Naive B cell (primary cell): ENCODE measurements at regions not wholly inside any gene's neighbourhood (a gene's known extent, or its start where the extent isn't known, plus 50 kb on each side); places are given as distances from the start of the nearest gene placed in this dataset.
A peak's percentile ranks its signal among the peaks of the same experiment; 100 is the strongest.

Experiments
- ATAC-seq, 2 donors: fragments of 150-1000 bp; cut with Tn5 transposase; 2 replicates each; pipeline ENCODE4 v1.10.0; 2021; ENCODE audit warnings: low read depth in 2 of 2, mild to moderate bottlenecking in 2 of 2, moderate library complexity in 2 of 2
- DNase-seq: peaks from one replicate; pipeline ENCODE4 v3.0.0; 2022
- H3K27ac Mint-ChIP-seq, 6 donors: one replicate each; pipeline ENCODE4 v1.8.0; 2020 to 2022; ENCODE audit warnings: mild to moderate bottlenecking in 6 of 6, mixed read lengths in 6 of 6, moderate library complexity in 5 of 6, inconsistent platforms in 2 of 6
- H3K27me3 Mint-ChIP-seq, 3 donors: one replicate each; pipeline ENCODE4 v1.8.0; 2021 to 2022; ENCODE audit warnings: mixed read lengths in 3 of 3, mild to moderate bottlenecking in 1 of 3
- H3K36me3 Mint-ChIP-seq, 2 donors: one replicate each; pipeline ENCODE4 v1.8.0; 2020 to 2022; ENCODE audit warnings: mixed read lengths in 2 of 2, inconsistent platforms in 1 of 2, mild to moderate bottlenecking in 1 of 2
- H3K4me1 Mint-ChIP-seq, 3 donors: one replicate each; pipeline ENCODE4 v1.8.0; 2020 to 2022; ENCODE audit warnings: mixed read lengths in 3 of 3, inconsistent platforms in 1 of 3, mild to moderate bottlenecking in 1 of 3, moderate library complexity in 1 of 3
- H3K4me3 Mint-ChIP-seq, 8 donors: one replicate each; pipeline ENCODE4 v1.8.0; 2020 to 2022; ENCODE audit warnings: mild to moderate bottlenecking in 8 of 8, mixed read lengths in 8 of 8, moderate library complexity in 8 of 8, inconsistent platforms in 2 of 8
- H3K9me3 Mint-ChIP-seq, 7 donors: one replicate each; pipeline ENCODE4 v1.8.0; 2020 to 2022; ENCODE audit warnings: mixed read lengths in 7 of 7, mild to moderate bottlenecking in 5 of 7, inconsistent platforms in 2 of 7, moderate library complexity in 1 of 7

- DNase-seq (no peak), ATAC-seq (no peak)
- no peaks in the 10 kb centered on the region for H3K36me3 Mint-ChIP-seq
- no peak overlapping the region for H3K27ac Mint-ChIP-seq
- H3K9me3 Mint-ChIP-seq, result peaks cover 0 to 2% (median 0%) of the 10 kb centered on the region in 7 donors
- no peaks in the 10 kb centered on the region for H3K27me3 Mint-ChIP-seq
- no peak overlapping the region for H3K4me3 Mint-ChIP-seq
- H3K4me1 Mint-ChIP-seq, result peaks cover 4 to 6% (median 6%) of the 10 kb centered on the region in 3 donors
Measured at GRCh38 chr2:145609951-145610350, 1090.0 kb upstream of the ZEB2 start.

DNA sequence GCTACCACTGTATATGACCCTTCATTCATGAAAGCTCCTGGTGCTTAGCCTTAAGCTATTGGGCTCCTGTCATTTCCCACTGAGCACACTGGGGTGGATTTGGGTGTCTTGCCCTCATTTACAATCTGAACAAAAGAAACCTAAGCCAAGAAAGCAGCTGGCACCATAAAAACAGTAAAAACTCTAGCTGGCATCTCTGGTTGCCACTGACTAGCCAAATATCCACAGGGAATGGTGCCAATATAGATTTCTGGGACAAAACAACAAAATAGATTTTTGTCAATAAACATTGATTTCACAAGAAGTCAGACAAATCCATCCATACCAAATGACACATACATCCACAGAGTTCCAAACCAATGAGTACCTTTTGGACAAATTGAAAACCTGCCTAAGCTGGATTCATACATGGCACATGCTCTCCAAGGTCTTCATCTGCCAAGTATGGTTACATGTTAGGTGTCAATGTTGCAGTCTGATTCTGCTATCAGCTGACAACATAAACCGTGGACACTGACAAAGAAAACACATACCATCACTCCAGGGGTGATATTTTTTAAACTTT is 1081.5 kb upstream of the ZEB2 start:
- Mint-ChIP-seq H3K27ac (no peak overlapping the region), H3K9me3 (peaks cover 0 to 5% (median 0%) of the 10 kb centered on the region in 7 donors), H3K27me3 (no peaks in the 10 kb centered on the region), H3K4me3 (no peak overlapping the region), H3K36me3 (no peaks in the 10 kb centered on the region), H3K4me1 (peaks cover 9 to 19% (median 10%) of the 10 kb centered on the region in 3 donors)
- ATAC-seq (no peak), DNase-seq (no peak)

DNA sequence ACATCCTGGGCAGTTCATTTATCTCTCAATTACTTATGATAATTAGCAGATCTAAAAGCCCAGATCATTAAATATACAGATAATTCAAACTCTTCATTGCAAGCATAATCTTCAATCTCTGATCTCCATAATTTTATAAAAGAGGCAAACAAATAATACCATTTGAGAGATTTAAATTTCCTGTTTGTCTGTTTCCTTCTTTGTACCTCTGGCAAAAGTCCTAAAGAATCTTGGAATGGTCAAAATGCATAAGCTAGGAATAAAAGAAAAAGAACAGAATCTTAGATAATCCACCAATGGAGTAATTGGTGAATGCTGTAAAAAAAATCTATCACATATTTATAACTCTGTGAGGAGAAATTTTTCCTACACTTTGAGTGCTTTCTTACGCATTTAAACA is 1080.9 kb upstream of the ZEB2 start:
- Mint-ChIP-seq H3K4me3 (no peak overlapping the region), H3K36me3 (no peaks in the 10 kb centered on the region), H3K4me1 (peaks cover 9 to 19% (median 14%) of the 10 kb centered on the region in 3 donors), H3K27ac (peak overlapping the region in 1 of 6 donors; percentile 69), H3K9me3 (peaks cover 0 to 5% (median 0%) of the 10 kb centered on the region in 7 donors), H3K27me3 (no peaks in the 10 kb centered on the region)
- ATAC-seq, result no peak
- DNase-seq, result no peak

GRCh38 chr2:145599756-145600155 is 1079.8 kb upstream of the ZEB2 start:
- no peaks in the 10 kb centered on the region for H3K36me3 Mint-ChIP-seq
- ATAC-seq, result no peak
- no peak overlapping the region for H3K4me3 Mint-ChIP-seq
- no peak for DNase-seq
- peak overlapping the region in 1 of 6 donors; percentile 4 for H3K27ac Mint-ChIP-seq
- no peaks in the 10 kb centered on the region for H3K27me3 Mint-ChIP-seq
- peaks cover 9 to 20% (median 19%) of the 10 kb centered on the region in 3 donors for H3K4me1 Mint-ChIP-seq
- peaks cover 0 to 5% (median 0%) of the 10 kb centered on the region in 7 donors for H3K9me3 Mint-ChIP-seq

DNA sequence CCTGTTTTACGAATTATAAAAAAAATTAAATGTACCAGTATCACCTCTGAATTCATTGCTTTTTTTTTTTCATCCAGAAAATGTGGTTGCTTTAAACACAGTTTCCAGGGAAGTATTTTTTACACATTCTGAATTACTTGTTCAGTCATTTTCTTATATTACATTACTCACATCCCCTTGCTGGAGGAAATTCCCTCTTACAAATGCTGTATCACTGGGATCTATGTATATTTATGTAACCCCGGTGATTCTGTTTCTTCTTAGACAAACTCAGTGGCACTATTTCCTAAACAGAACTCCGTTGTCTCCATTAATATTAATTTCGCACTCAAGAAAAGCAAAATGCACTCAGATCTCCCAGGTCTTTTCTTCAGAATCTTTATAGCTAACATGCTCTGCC is 1078.5 kb upstream of the ZEB2 start:
- no peaks in the 10 kb centered on the region for H3K9me3 Mint-ChIP-seq
- ATAC-seq, result no peak

GRCh38 chr2:145597809-145598208 is 1077.9 kb upstream of the ZEB2 start:
- H3K36me3 Mint-ChIP-seq, result no peaks in the 10 kb centered on the region
- DNase-seq, result no peak
- ATAC-seq, result no peak
- peaks cover 12 to 27% (median 22%) of the 10 kb centered on the region in 3 donors for H3K4me1 Mint-ChIP-seq
- H3K27me3 Mint-ChIP-seq, result no peaks in the 10 kb centered on the region
- H3K4me3 Mint-ChIP-seq, result no peak overlapping the region
- no peak overlapping the region for H3K27ac Mint-ChIP-seq
- H3K9me3 Mint-ChIP-seq, result no peaks in the 10 kb centered on the region

More for the DNA sequence above, 1078.5 kb upstream of the ZEB2 start:
- no peak for DNase-seq
- no peak overlapping the region for H3K4me3 Mint-ChIP-seq
- peaks cover 10 to 21% (median 16%) of the 10 kb centered on the region in 3 donors for H3K4me1 Mint-ChIP-seq
- H3K36me3 Mint-ChIP-seq, result no peaks in the 10 kb centered on the region
- no peak overlapping the region for H3K27ac Mint-ChIP-seq
- no peaks in the 10 kb centered on the region for H3K27me3 Mint-ChIP-seq

DNA sequence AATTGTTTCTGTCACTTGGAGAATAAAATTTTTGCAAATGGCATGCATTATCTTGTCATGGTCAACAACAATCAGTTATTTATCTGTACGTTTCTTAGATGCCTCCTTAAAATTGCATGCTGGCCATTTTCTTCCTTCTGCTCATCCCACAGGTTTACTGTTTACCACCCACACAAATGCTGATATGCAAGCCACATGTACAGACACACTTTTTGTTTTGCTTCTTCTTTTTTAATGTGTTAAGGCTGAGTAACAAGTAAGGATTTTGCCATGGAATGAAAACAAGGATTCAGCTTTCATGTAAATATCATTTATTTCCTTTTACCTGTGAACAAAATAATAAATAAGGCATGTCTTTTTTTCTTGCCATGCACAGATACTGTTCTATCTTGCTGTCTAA is 1077.1 kb upstream of the ZEB2 start:
- Mint-ChIP-seq H3K27ac (peak overlapping the region in 1 of 6 donors; percentile 77), H3K9me3 (no peaks in the 10 kb centered on the region), H3K36me3 (no peaks in the 10 kb centered on the region), H3K4me1 (peaks cover 18 to 35% (median 29%) of the 10 kb centered on the region in 3 donors), H3K27me3 (no peaks in the 10 kb centered on the region), H3K4me3 (no peak overlapping the region)
- no peak for DNase-seq
- no peak for ATAC-seq

DNA sequence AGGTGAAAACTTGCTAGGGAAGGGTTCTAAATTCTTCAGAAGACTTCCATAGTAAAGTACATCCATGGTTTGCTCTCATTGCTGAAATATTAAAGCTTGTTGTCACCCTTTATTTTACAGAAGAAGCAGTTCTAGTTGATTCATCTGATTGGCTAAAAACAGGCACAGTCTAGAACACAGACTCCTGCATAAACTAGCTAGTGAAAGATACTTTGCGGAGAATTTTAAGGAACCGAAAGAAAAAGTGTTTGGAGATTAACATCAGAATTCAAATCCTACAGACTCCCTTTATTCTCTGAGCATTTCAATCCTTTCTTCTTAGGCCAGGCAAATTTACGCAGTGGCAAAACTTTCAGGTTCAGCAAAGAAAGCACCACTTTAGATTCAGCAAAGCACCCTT is 1076.5 kb upstream of the ZEB2 start:
- Mint-ChIP-seq H3K4me3 (no peak overlapping the region), H3K9me3 (no peaks in the 10 kb centered on the region), H3K4me1 (peaks cover 22 to 41% (median 33%) of the 10 kb centered on the region in 3 donors), H3K36me3 (no peaks in the 10 kb centered on the region), H3K27me3 (no peaks in the 10 kb centered on the region), H3K27ac (no peak overlapping the region)
- no peak for DNase-seq
- ATAC-seq, result peak in 1 of 2 donors; percentile 34

DNA sequence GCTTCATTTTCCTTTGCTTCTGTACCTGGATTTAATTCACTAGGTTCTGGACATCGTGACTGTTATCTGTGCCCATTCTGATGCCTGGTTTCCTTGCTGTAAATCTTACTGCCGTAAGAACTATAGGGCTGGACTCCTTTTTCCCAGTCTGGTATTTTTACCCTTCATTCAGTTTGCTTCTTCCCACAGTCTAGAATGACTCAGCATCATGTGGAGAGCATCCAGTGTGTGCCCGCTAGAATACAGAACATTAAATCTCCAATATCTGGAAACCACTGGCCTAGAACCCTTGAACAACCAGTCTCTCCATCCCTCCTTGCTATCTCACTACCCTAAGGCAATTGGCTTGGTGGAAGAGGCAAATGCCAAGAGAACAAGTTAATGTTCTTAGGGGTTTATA is 1075.4 kb upstream of the ZEB2 start:
- no peaks in the 10 kb centered on the region for H3K36me3 Mint-ChIP-seq
- no peaks in the 10 kb centered on the region for H3K9me3 Mint-ChIP-seq
- peaks cover 28 to 52% (median 42%) of the 10 kb centered on the region in 3 donors for H3K4me1 Mint-ChIP-seq
- ATAC-seq (no peak), DNase-seq (no peak)
- peak overlapping the region in 1 of 6 donors; percentile 1 for H3K27ac Mint-ChIP-seq
- no peak overlapping the region for H3K4me3 Mint-ChIP-seq
- no peaks in the 10 kb centered on the region for H3K27me3 Mint-ChIP-seq

DNA sequence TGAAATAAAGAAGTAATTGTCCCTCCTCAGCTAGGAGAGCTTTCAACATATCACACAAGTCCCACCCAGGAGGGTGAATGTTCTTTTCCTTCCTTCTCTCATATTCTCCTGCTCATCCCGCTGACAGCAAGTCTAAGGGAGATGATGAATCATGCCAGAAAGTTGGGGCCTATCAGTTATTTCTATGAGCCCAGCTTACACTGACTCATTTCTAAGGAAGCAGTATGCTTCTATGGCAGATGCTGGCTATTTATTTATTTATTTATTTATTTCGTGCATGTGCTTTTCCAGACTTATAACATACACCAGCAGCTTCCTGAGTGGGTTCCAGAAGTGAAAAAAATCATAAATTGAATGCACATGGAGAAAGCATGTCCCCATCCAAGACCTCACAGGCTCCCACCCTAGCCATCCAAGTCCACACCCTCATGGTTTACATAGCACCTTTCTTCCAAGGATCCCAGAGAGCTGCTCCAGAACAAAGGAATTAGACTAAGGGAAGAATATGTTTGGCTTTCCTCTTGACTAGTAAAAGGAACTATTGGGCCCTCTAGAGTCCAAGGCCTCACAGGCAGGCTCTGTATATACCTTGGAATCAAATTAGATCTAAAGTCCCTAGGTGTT is 1074.2 kb upstream of the ZEB2 start:
- Mint-ChIP-seq H3K4me3 (peak overlapping the region in 4 of 8 donors; percentile 0 to 79 (median 28)), H3K9me3 (no peaks in the 10 kb centered on the region), H3K4me1 (peaks cover 28 to 49% (median 42%) of the 10 kb centered on the region in 3 donors), H3K36me3 (no peaks in the 10 kb centered on the region), H3K27me3 (no peaks in the 10 kb centered on the region), H3K27ac (peak overlapping the region in 4 of 6 donors; percentile 1 to 63 (median 29))
- ATAC-seq (no peak), DNase-seq (no peak)

DNA sequence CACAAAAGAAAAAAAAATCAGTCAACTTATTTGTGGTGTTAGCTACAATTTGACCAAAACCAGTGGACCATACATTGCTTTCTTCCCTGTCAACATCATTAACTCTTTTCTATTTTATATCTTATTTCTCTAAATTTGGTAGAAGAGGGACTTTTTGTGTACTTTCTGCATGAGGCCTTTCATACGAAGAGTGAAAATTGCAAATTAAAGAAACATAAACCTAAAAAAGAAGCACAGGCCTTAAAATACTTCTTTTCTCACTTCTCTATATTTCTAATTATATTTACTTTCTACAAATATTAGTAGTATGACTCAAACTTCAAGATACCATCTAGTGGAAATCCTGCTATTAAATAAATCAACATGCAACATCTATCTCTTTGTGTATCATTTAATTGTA is 1073.4 kb upstream of the ZEB2 start:
- H3K4me3 Mint-ChIP-seq, result peak overlapping the region in 5 of 8 donors; percentile 11 to 55 (median 40)

DNA sequence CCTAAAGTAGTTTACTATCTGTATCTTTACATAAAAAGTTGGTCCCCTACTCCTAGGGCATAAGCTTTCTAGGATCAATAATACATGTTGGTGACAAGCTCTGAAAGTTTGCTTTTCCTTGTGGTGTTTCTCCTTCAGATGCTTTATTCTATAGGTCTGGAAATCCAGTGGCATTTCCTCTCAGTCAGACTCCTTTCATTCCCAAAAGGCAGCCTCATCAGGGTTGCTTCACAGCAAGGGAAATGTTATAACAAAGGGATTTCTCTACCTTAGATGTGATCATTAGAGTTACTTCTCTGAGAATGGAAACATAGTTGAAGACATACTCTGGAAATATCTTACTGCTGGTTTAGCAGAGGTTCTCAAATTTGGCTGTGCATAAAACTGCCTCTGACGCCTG is 1072.4 kb upstream of the ZEB2 start:
- H3K9me3 Mint-ChIP-seq, result no peaks in the 10 kb centered on the region
- peaks cover 28 to 49% (median 42%) of the 10 kb centered on the region in 3 donors for H3K4me1 Mint-ChIP-seq
- no peaks in the 10 kb centered on the region for H3K27me3 Mint-ChIP-seq
- DNase-seq (no peak), ATAC-seq (no peak)
- H3K4me3 Mint-ChIP-seq, result peak overlapping the region in 3 of 8 donors; percentile 5 to 47 (median 11)
- peak overlapping the region in 4 of 6 donors; percentile 10 to 93 (median 22) for H3K27ac Mint-ChIP-seq
- no peaks in the 10 kb centered on the region for H3K36me3 Mint-ChIP-seq

More for the DNA sequence above, 1073.4 kb upstream of the ZEB2 start:
- no peaks in the 10 kb centered on the region for H3K36me3 Mint-ChIP-seq
- DNase-seq (no peak), ATAC-seq (peak; percentile 33 to 41)
- no peaks in the 10 kb centered on the region for H3K9me3 Mint-ChIP-seq
- no peaks in the 10 kb centered on the region for H3K27me3 Mint-ChIP-seq
- H3K4me1 Mint-ChIP-seq, result peaks cover 28 to 49% (median 42%) of the 10 kb centered on the region in 3 donors
- H3K27ac Mint-ChIP-seq, result peak overlapping the region; percentile 7 to 93 (median 48)

- DNase-seq (no peak), ATAC-seq (peak in 1 of 2 donors; percentile 78)
- Mint-ChIP-seq H3K9me3 (no peaks in the 10 kb centered on the region), H3K4me1 (peaks cover 24 to 44% (median 42%) of the 10 kb centered on the region in 3 donors), H3K4me3 (peak overlapping the region in 4 of 8 donors; percentile 12 to 30 (median 19)), H3K36me3 (no peaks in the 10 kb centered on the region), H3K27ac (no peak overlapping the region), H3K27me3 (no peaks in the 10 kb centered on the region)
Measured at GRCh38 chr2:145591109-145591809, 1071.3 kb upstream of the ZEB2 start.

DNA sequence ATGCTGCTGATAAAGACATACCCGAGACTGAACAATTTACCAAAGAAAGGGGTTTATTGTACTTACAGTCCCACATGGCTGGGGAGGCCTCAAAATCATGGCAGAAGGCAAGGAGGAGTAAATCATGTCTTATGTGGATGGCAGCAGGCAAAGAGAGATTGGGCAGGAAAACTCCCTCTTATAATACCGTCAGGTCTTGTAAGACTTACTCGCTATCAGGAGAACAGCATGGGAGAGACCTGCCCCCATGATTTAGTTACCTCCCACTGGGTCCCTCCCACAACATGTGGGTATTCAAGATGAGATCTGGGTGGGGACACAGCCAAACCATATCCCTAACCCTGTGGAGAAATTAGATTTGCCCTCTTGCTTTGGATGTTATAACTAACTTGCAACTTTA is 1068.0 kb upstream of the ZEB2 start:
- H3K4me1 Mint-ChIP-seq, result peaks cover 17 to 27% (median 21%) of the 10 kb centered on the region in 3 donors
- H3K27me3 Mint-ChIP-seq, result no peaks in the 10 kb centered on the region
- H3K27ac Mint-ChIP-seq, result peak overlapping the region in 1 of 6 donors; percentile 43
- no peaks in the 10 kb centered on the region for H3K36me3 Mint-ChIP-seq
- H3K9me3 Mint-ChIP-seq, result no peaks in the 10 kb centered on the region
- ATAC-seq, result no peak
- DNase-seq, result no peak
- H3K4me3 Mint-ChIP-seq, result no peak overlapping the region
